LNCaP clone FGC (cell line): ENCODE measurements at regions not wholly inside any gene's neighbourhood (a gene's known extent, or its start where the extent isn't known, plus 50 kb on each side); places are given as distances from the start of the nearest gene placed in this dataset.

Source experiments
- DNase-seq: peaks from one replicate; pipeline ENCODE4 v3.0.0-alpha.2; 2011; ENCODE audit warnings: low read depth
- H3K4me3 ChIP-seq: 2 replicates; pipeline ENCODE4 v1.5.1; 2011; ENCODE audit warnings: mild to moderate bottlenecking, low read depth, low read length, control low read depth
- CTCF ChIP-seq: IDR thresholded peaks from 2 replicates; pipeline ENCODE4 v1.5.1; 2012; ENCODE audit warnings: mild to moderate bottlenecking; ENCODE audit not compliant: control insufficient read depth, insufficient read depth; ENCODE audit errors: extremely low read depth

DNA sequence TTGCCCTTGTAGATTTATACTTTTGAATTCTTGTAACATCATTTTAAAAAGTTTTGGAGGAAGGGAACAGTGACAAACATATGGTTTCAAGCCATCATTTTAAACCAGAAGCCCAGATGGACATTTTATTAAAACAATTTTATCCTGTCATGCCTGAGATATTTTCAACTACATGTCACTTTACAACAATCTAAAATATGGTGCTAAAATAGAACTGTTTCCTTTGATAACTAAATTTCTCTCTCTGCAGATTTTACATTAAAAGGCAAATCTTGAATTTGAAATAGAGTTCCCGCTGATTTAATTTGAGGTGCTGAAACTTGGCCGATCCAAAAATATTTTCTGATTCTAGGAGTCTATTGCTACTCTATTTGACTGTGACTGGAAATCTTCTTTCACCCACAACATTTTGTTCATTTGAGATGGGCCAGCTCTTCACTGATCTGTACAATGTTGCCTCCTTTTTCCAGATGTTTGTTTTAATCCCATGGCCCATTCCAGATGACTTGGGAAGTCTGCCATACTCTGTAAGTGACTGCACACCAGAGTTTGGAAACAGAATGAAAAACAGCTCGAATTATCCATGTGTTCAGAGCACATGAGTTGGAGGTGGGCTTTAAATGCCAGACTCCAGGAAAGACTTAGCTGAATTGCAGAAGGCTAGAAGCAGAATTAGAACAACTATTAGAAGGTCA lies 402.5 kb downstream of the TMEM135 start:
- no peak for TF ChIP-seq CTCF
- DNase-seq = no peak
- no peak overlapping the region for H3K4me3 ChIP-seq

GRCh38 chr11:87438416-87438815 lies 400.7 kb downstream of the TMEM135 start:
- TF ChIP-seq CTCF = no peak
- no peak for DNase-seq
- H3K4me3 ChIP-seq = no peak overlapping the region

DNA sequence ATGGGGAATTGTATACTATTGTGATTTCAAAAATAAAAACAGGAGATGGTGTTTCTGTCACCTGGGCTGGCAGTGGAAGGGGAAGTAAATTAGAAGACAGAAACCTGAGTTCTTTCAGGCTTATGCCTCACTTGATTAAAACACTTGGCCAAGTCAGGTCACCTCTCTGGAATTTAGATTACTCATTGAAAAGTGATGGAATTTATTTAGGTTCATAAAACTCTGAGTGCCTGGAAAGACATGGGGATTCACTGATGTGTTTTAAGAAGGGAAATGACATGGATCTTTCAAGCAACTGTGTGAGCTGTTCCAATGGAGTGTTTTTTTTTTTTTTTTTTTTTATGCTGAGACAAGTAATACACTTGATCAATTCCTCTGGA lies 400.1 kb downstream of the TMEM135 start:
- no peak for TF ChIP-seq CTCF
- DNase-seq = no peak
- H3K4me3 ChIP-seq = no peak overlapping the region

- DNase-seq = no peak
- TF ChIP-seq CTCF = no peak
- no peak overlapping the region for H3K4me3 ChIP-seq
Measured at GRCh38 chr11:87437133-87437843, 399.6 kb downstream of the TMEM135 start.

DNA sequence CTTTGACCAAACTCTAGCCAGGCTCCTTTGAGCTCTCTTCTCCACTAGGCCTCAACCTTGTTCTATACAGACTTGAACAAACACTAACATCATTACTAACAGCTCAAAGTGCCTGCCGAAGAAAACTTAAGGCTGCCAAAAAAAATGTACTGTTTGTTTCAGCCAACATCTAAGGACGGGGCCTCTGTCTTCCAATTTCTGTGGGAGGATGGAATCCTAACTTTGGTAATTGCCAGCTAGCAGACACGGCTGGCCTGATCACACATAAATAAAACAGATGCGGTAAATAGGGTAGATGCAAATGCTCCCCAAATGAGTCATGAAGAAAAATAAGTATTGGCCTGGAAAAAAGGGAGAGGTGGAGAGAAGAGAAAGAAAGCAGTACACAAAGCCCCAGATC lies 394.3 kb downstream of the TMEM135 start:
- no peak for DNase-seq
- H3K4me3 ChIP-seq = no peak overlapping the region
- no peak for TF ChIP-seq CTCF

DNA sequence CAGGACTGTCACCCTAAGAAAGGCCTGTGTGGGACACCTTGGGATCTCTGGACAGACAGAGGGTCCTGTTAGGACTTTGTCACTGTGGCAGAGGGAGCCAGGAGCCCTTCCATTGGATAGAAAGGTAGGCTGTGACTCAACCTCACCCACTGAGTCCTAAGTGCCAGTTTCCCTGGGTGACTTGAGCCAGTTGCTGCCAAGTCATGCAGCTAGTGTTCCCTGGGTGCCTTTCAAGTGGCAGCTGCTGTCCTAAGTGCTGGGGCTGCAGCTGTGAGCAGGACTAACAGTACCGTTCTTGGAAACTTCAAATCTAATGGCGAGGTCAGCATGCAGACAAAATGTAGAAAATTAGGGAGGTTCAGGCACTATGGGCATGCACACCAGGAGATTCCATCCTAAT lies 393.7 kb downstream of the TMEM135 start:
- DNase-seq = no peak
- TF ChIP-seq CTCF = no peak
- no peak overlapping the region for H3K4me3 ChIP-seq
